HG03378 (cell line): ENCODE measurements at regions not wholly inside any gene's neighbourhood (a gene's known extent, or its start where the extent isn't known, plus 50 kb on each side); places are given as distances from the start of the nearest gene placed in this dataset.

Experiments
- ATAC-seq: cut with Tn5 transposase; IDR thresholded peaks from one replicate; pipeline ENCODE4 v1.9.1; 2021; ENCODE audit warnings: mild to moderate bottlenecking, moderate library complexity; ENCODE audit not compliant: unreplicated experiment

- no peak for ATAC-seq
Observed at GRCh38 chr11:91872243-91872642, 352.4 kb upstream of the FAT3 start.

DNA sequence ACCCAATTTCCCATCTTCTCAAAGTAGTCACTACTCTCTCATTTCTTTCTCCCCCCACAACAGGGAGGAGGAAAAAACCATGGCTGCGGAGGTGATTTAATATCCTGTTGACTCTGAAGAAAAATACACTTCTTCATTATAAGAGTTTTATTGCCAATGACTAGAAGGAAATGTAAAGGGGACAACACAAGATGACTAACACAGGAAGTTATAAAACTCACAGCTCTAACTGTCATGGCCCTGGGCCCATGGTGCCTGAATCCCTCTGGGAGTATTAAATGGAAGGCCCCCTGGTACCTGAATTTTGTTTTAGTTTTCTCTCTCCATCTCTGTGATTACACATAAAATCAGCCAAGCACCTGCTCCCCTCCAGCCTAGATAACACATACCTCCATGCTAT lies 352.8 kb upstream of the FAT3 start:
- no peak for ATAC-seq

- no peak for ATAC-seq
Observed at GRCh38 chr11:91871048-91871447, 353.6 kb upstream of the FAT3 start.

- ATAC-seq, result no peak
Observed at GRCh38 chr11:91869686-91870085, 354.9 kb upstream of the FAT3 start.

DNA sequence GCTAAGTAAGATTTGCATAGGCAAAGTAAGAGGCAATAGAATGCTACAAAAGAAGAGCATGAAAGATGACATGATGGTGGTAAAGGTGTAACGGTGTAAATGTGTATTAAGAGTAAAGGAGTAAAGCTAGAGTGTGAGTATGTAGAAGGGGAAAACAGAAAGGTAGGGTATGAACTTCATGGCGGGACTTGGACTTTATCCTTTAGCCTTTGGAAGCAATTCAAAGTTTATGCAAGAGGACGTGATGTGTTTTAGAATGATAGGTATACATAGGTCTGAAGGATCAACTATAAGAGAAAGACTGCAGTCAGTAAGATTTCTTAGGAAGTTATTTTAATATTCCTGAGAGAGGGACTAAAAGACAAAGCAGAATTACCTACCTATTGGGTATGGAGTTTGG lies 358.0 kb upstream of the FAT3 start:
- no peak for ATAC-seq

- no peak for ATAC-seq
Observed at GRCh38 chr11:91860661-91861060, 364.0 kb upstream of the FAT3 start.

GRCh38 chr11:91859666-91860065 lies 365.0 kb upstream of the FAT3 start:
- ATAC-seq, result no peak

DNA sequence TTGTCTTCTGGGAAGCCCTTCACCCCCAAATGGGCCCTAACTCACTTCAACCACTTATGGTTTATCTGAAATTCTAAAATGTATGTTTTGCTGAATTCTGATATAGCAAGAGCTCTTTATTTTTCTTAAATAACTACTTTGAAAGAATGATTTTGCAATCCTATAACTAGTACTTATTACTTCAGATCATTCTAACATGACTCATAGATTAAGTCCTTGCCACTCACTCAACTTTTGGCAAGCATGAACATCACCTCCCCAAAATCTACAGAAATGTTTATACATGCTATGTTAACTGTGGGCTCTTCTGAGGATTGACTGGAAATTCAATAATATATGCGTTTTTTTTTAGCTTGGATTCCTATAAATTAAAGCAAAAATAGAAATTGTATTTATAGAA lies 367.4 kb upstream of the FAT3 start:
- no peak for ATAC-seq

GRCh38 chr11:91854780-91855179 lies 369.8 kb upstream of the FAT3 start:
- no peak for ATAC-seq

- no peak for ATAC-seq
Observed at GRCh38 chr11:91854171-91854570, 370.4 kb upstream of the FAT3 start.

- no peak for ATAC-seq
Observed at GRCh38 chr11:91851908-91852307, 372.7 kb upstream of the FAT3 start.

DNA sequence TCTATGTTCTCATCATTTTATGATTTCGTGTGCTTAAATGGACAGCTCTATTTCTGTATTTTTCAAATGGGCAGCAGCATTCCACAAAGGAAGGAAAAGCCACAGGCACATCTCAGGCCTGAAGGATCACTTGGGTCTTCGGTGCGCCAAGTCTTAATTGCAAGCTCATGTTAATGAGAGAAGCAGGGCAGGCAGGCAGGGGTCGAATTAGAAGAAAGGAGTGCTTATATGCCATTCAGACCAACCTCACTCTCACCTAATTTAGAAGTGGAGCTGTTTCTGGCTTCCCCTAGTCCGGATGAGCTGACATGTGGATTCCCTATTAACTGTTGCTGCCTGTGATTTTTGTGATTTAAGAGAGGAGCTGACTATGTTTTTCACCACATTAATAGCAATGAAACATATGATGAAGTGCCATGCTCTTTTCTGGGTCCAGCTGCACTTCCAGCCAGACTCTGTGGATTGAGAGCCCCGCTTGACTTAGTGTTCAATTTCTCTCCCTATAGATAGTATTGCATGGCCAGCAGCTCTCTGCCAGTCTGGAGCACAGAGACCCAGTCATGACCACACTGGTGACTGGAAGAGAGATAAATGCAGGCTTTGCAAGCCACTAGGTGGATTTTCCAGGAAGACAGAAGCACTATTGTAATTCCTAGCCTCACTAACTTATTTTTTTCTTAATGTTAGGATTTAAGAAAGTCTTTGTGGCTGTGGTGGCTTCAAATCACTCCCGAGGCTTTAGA lies 373.9 kb upstream of the FAT3 start:
- ATAC-seq, result no peak

- no peak for ATAC-seq
Observed at GRCh38 chr11:91850021-91850420, 374.6 kb upstream of the FAT3 start.

DNA sequence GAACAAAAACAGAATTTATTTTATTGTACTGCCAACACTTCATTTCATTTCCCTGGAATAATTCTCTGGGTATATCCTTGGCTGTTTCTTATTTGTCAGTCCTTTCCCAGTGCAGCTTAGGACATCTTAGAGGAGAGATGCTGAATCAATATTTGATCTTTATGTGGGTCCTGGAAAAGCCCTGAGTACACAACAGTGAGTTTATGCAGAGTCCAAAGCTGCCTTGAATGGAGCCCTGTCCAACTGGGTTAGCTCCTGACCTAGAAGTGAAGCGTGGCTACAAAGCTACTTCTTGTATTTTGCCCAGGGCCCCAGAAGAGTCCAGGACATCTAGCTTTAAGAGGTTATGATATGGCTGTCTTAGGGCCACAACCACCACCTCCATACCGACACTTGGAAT lies 378.0 kb upstream of the FAT3 start:
- ATAC-seq, result no peak

GRCh38 chr11:91846002-91846401 lies 378.6 kb upstream of the FAT3 start:
- no peak for ATAC-seq

- no peak for ATAC-seq
Observed at GRCh38 chr11:91840640-91841240, 383.9 kb upstream of the FAT3 start.

- no peak for ATAC-seq
Observed at GRCh38 chr11:91837411-91838330, 386.9 kb upstream of the FAT3 start.

DNA sequence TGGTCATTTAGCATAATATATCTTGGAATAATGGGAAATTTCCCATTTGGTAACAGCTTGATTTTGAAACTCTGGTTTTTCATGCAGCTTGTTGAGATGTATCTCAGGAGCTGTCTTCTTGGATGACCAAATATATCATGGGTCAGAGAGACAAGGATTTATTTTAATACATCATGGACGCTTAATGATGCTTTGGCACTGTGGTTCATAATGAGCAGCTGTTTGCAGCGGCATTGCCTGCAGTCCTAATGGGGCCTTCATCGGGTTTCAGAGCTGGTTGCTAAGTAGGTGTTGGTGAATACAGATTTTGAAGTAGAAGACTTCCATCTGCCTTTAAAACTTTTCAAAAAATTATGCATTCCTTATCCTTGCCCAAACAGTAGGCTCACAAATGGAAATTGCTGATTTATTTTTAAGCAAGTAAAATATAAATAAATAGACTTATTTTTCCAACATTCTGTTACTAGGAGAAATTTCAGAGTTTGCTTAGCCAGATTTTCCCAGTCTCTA lies 389.5 kb upstream of the FAT3 start:
- ATAC-seq, result no peak

- no peak for ATAC-seq
Observed at GRCh38 chr11:91828901-91829300, 395.7 kb upstream of the FAT3 start.

DNA sequence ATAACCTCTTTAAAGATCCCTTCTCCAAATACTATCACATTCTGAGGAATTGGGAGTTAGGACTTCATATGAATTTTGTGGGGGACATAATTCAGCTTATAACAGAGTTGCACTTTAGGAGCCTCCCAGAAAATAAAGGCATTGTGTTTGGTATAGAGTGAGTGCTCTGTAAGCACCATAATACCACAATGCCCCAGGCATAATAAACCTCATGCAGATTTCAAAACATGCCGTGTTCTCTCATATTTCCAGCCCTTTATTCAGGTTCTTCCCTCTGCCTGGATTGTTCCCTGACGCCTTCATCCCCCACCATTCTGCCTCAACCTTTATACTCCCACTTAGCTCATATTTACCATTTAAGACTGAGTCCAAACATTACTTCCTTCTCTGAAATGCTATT lies 398.8 kb upstream of the FAT3 start:
- ATAC-seq, result no peak

- no peak for ATAC-seq
Observed at GRCh38 chr11:91823252-91823830, 401.3 kb upstream of the FAT3 start.
